Central memory CD8-positive, alpha-beta T cell (primary cell): ENCODE measurements at regions not wholly inside any gene's neighbourhood (a gene's known extent, or its start where the extent isn't known, plus 50 kb on each side); places are given as distances from the start of the nearest gene placed in this dataset.

Source experiments
- ATAC-seq: fragments of 150-1000 bp; cut with Tn5 transposase; replicated peaks from 2 replicates; pipeline ENCODE4 v1.10.0; 2022; ENCODE audit warnings: mild to moderate bottlenecking, moderate FRiP score, moderate number of reproducible peaks; ENCODE audit not compliant: poor library complexity, severe bottlenecking; ENCODE audit errors: extremely low read depth
- DNase-seq, 2 donors: peaks; one replicate each; pipeline ENCODE4 v3.0.0; 2021; ENCODE audit warnings: low spot score in 2 of 2
- H3K27ac Mint-ChIP-seq: one replicate; pipeline ENCODE4 v1.8.0; 2022; ENCODE audit warnings: low read depth, mild to moderate bottlenecking, moderate library complexity, mixed read lengths
- H3K27me3 Mint-ChIP-seq: one replicate; pipeline ENCODE4 v1.8.0; 2022; ENCODE audit warnings: mixed read lengths
- H3K36me3 Mint-ChIP-seq: one replicate; pipeline ENCODE4 v1.8.0; 2022; ENCODE audit warnings: mild to moderate bottlenecking, moderate library complexity, mixed read lengths; ENCODE audit not compliant: insufficient read depth
- H3K4me1 Mint-ChIP-seq: one replicate; pipeline ENCODE4 v1.8.0; 2022; ENCODE audit warnings: mixed read lengths
- H3K4me3 Mint-ChIP-seq: one replicate; pipeline ENCODE4 v1.8.0; 2022; ENCODE audit warnings: mild to moderate bottlenecking, moderate library complexity, mixed read lengths
- H3K9me3 Mint-ChIP-seq: one replicate; pipeline ENCODE4 v1.8.0; 2022; ENCODE audit warnings: mixed read lengths

GRCh38 chr9:115169003-115169402 is 51.0 kb upstream of the TNC start:
- no peak overlapping the region for H3K4me3 Mint-ChIP-seq
- peaks cover 28% of the 10 kb centered on the region for H3K27me3 Mint-ChIP-seq
- H3K4me1 Mint-ChIP-seq = no peaks in the 10 kb centered on the region
- ATAC-seq (no peak), DNase-seq (no peak)
- no peaks in the 10 kb centered on the region for H3K36me3 Mint-ChIP-seq
- no peaks in the 10 kb centered on the region for H3K9me3 Mint-ChIP-seq
- H3K27ac Mint-ChIP-seq = no peak overlapping the region

- Mint-ChIP-seq H3K4me1 (no peaks in the 10 kb centered on the region), H3K27ac (no peak overlapping the region), H3K27me3 (peaks cover 28% of the 10 kb centered on the region), H3K36me3 (no peaks in the 10 kb centered on the region), H3K4me3 (no peak overlapping the region), H3K9me3 (no peaks in the 10 kb centered on the region)
- ATAC-seq (no peak), DNase-seq (no peak)
Observed at GRCh38 chr9:115170358-115171073, 52.6 kb upstream of the TNC start.

- Mint-ChIP-seq H3K9me3 (no peaks in the 10 kb centered on the region), H3K27me3 (peaks cover 28% of the 10 kb centered on the region), H3K4me1 (no peaks in the 10 kb centered on the region), H3K36me3 (no peaks in the 10 kb centered on the region), H3K4me3 (no peak overlapping the region), H3K27ac (no peak overlapping the region)
- DNase-seq (no peak), ATAC-seq (no peak)
Observed at GRCh38 chr9:115171921-115172388, 54.0 kb upstream of the TNC start.

GRCh38 chr9:115182264-115182663 is 64.3 kb upstream of the TNC start:
- H3K4me1 Mint-ChIP-seq = no peaks in the 10 kb centered on the region
- no peaks in the 10 kb centered on the region for H3K36me3 Mint-ChIP-seq
- H3K9me3 Mint-ChIP-seq = no peaks in the 10 kb centered on the region
- H3K4me3 Mint-ChIP-seq = no peak overlapping the region
- peaks cover 14% of the 10 kb centered on the region for H3K27me3 Mint-ChIP-seq
- ATAC-seq (no peak), DNase-seq (no peak)
- no peak overlapping the region for H3K27ac Mint-ChIP-seq

GRCh38 chr9:115183436-115183835 is 65.5 kb upstream of the TNC start:
- no peaks in the 10 kb centered on the region for H3K36me3 Mint-ChIP-seq
- ATAC-seq = no peak
- H3K4me3 Mint-ChIP-seq = no peak overlapping the region
- no peak overlapping the region for H3K27ac Mint-ChIP-seq
- no peak for DNase-seq
- H3K9me3 Mint-ChIP-seq = no peaks in the 10 kb centered on the region
- H3K4me1 Mint-ChIP-seq = no peaks in the 10 kb centered on the region
- peaks cover 14% of the 10 kb centered on the region for H3K27me3 Mint-ChIP-seq

- Mint-ChIP-seq H3K4me3 (no peak overlapping the region), H3K9me3 (no peaks in the 10 kb centered on the region), H3K4me1 (no peaks in the 10 kb centered on the region), H3K36me3 (no peaks in the 10 kb centered on the region), H3K27me3 (peaks cover 42% of the 10 kb centered on the region), H3K27ac (no peak overlapping the region)
- ATAC-seq (no peak), DNase-seq (no peak)
Observed at GRCh38 chr9:115189686-115190085, 71.7 kb upstream of the TNC start.

GRCh38 chr9:115191667-115192066 is 73.7 kb upstream of the TNC start:
- DNase-seq (no peak), ATAC-seq (no peak)
- H3K4me3 Mint-ChIP-seq = no peak overlapping the region
- no peaks in the 10 kb centered on the region for H3K4me1 Mint-ChIP-seq
- H3K27me3 Mint-ChIP-seq = peaks cover 41% of the 10 kb centered on the region
- H3K27ac Mint-ChIP-seq = no peak overlapping the region
- no peaks in the 10 kb centered on the region for H3K9me3 Mint-ChIP-seq
- no peaks in the 10 kb centered on the region for H3K36me3 Mint-ChIP-seq

- H3K4me1 Mint-ChIP-seq = no peaks in the 10 kb centered on the region
- H3K4me3 Mint-ChIP-seq = no peak overlapping the region
- H3K9me3 Mint-ChIP-seq = no peaks in the 10 kb centered on the region
- no peaks in the 10 kb centered on the region for H3K36me3 Mint-ChIP-seq
- no peak for DNase-seq
- ATAC-seq = no peak
- H3K27ac Mint-ChIP-seq = no peak overlapping the region
- H3K27me3 Mint-ChIP-seq = peaks cover 41% of the 10 kb centered on the region
Observed at GRCh38 chr9:115192280-115192679, 74.3 kb upstream of the TNC start.

- ATAC-seq (no peak), DNase-seq (no peak)
- Mint-ChIP-seq H3K27ac (no peak overlapping the region), H3K27me3 (peaks cover 41% of the 10 kb centered on the region), H3K9me3 (no peaks in the 10 kb centered on the region), H3K4me1 (no peaks in the 10 kb centered on the region), H3K4me3 (no peak overlapping the region), H3K36me3 (no peaks in the 10 kb centered on the region)
Observed at GRCh38 chr9:115192835-115193525, 75.0 kb upstream of the TNC start.

GRCh38 chr9:115193777-115194176 is 75.8 kb upstream of the TNC start:
- peaks cover 44% of the 10 kb centered on the region for H3K27me3 Mint-ChIP-seq
- no peak for DNase-seq
- H3K4me3 Mint-ChIP-seq = no peak overlapping the region
- H3K27ac Mint-ChIP-seq = no peak overlapping the region
- no peak for ATAC-seq
- no peaks in the 10 kb centered on the region for H3K9me3 Mint-ChIP-seq
- H3K4me1 Mint-ChIP-seq = no peaks in the 10 kb centered on the region
- H3K36me3 Mint-ChIP-seq = no peaks in the 10 kb centered on the region

GRCh38 chr9:115194216-115194615 is 76.3 kb upstream of the TNC start:
- no peaks in the 10 kb centered on the region for H3K36me3 Mint-ChIP-seq
- no peaks in the 10 kb centered on the region for H3K4me1 Mint-ChIP-seq
- DNase-seq (no peak), ATAC-seq (no peak)
- H3K27me3 Mint-ChIP-seq = peaks cover 48% of the 10 kb centered on the region
- H3K4me3 Mint-ChIP-seq = no peak overlapping the region
- H3K27ac Mint-ChIP-seq = no peak overlapping the region
- H3K9me3 Mint-ChIP-seq = no peaks in the 10 kb centered on the region

GRCh38 chr9:115195912-115196311 is 78.0 kb upstream of the TNC start:
- Mint-ChIP-seq H3K4me1 (no peaks in the 10 kb centered on the region), H3K9me3 (no peaks in the 10 kb centered on the region), H3K4me3 (no peak overlapping the region), H3K27me3 (peaks cover 62% of the 10 kb centered on the region), H3K27ac (no peak overlapping the region), H3K36me3 (no peaks in the 10 kb centered on the region)
- DNase-seq (no peak), ATAC-seq (no peak)

- Mint-ChIP-seq H3K36me3 (no peaks in the 10 kb centered on the region), H3K9me3 (no peaks in the 10 kb centered on the region), H3K27ac (no peak overlapping the region), H3K4me3 (no peak overlapping the region), H3K4me1 (no peaks in the 10 kb centered on the region), H3K27me3 (peaks cover 57% of the 10 kb centered on the region)
- DNase-seq = no peak
- no peak for ATAC-seq
Observed at GRCh38 chr9:115196919-115197318, 79.0 kb upstream of the TNC start.
